Testis (tissue), 2 donors: ENCODE measurements at regions not wholly inside any gene's neighbourhood (a gene's known extent, or its start where the extent isn't known, plus 50 kb on each side); places are given as distances from the start of the nearest gene placed in this dataset.

Experiments used
- DNase-seq: peaks from one replicate; pipeline ENCODE4 v3.0.0-alpha.2; 2019
- H3K27ac ChIP-seq, 2 donors: fragments of 200-600 bp; sonication (generic); one replicate each; pipeline ENCODE4 v1.5.1; 2019
- H3K27me3 ChIP-seq: fragments of 200-600 bp; sonication (generic); one replicate; pipeline ENCODE4 v1.5.1; 2019
- H3K36me3 ChIP-seq: fragments of 200-600 bp; sonication (generic); one replicate; pipeline ENCODE4 v1.5.1; 2017; ENCODE audit warnings: low read depth; ENCODE audit errors: missing control alignments
- H3K4me1 ChIP-seq: fragments of 200-600 bp; sonication (generic); one replicate; pipeline ENCODE4 v1.5.1; 2019
- H3K4me3 ChIP-seq, 2 donors: fragments of 200-600 bp; sonication (generic); one replicate each; pipeline ENCODE4 v1.5.1; 2017 to 2019
- H3K9me3 ChIP-seq: fragments of 200-600 bp; sonication (generic); one replicate; pipeline ENCODE4 v1.5.1; 2017
- POLR2A ChIP-seq: fragments of 450-650 bp; IDR thresholded peaks from one replicate; pipeline ENCODE4 v1.6.1; 2017; ENCODE audit warnings: antibody characterized with exemption, mild to moderate bottlenecking, moderate library complexity
- WGBS, 2 donors: methylation state at CpG; one replicate each; pipeline ENCODE4 v1.1.5; 2018; 5-methylcytosine and 5-hydroxymethylcytosine counted together
- intact Hi-C: fragments of 100-400 bp; cut with DNase I; formaldehyde crosslinking; loops from one replicate; pipeline ENCODE4 v1.15.1; 2023; ENCODE audit warnings: low total_unique reads
- TF ChIP-seq, protein P1 (sequence below), 3 experiments: fragments of 450-650 bp in 2 of 3; fragments of 200-600 bp in 1 of 3; sonication (generic) in 1 of 3; IDR thresholded peaks; one replicate each; pipeline ENCODE4 v1.5.1; 2016 to 2019; ENCODE audit warnings: antibody characterized with exemption in 3 of 3, mild to moderate bottlenecking in 2 of 3, moderate library complexity in 1 of 3

- Histone ChIP-seq H3K27ac (no peak overlapping the region), H3K9me3 (no peaks in the 10 kb centered on the region), H3K27me3 (no peaks in the 10 kb centered on the region), H3K36me3 (no peaks in the 10 kb centered on the region), H3K4me3 (no peak overlapping the region), H3K4me1 (peaks cover 16% of the 10 kb centered on the region)
- intact Hi-C loops = no loop called here
- WGBS, 2 donors = 53 to 66% methylated on average over 3 of the region's 3 CpGs
- DNase-seq = no peak
- TF ChIP-seq, protein P1, sequence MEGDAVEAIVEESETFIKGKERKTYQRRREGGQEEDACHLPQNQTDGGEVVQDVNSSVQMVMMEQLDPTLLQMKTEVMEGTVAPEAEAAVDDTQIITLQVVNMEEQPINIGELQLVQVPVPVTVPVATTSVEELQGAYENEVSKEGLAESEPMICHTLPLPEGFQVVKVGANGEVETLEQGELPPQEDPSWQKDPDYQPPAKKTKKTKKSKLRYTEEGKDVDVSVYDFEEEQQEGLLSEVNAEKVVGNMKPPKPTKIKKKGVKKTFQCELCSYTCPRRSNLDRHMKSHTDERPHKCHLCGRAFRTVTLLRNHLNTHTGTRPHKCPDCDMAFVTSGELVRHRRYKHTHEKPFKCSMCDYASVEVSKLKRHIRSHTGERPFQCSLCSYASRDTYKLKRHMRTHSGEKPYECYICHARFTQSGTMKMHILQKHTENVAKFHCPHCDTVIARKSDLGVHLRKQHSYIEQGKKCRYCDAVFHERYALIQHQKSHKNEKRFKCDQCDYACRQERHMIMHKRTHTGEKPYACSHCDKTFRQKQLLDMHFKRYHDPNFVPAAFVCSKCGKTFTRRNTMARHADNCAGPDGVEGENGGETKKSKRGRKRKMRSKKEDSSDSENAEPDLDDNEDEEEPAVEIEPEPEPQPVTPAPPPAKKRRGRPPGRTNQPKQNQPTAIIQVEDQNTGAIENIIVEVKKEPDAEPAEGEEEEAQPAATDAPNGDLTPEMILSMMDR (IDR thresholded peaks at IDR 0.05) = no peak
Measured at GRCh38 chr1:195898373-195898772, 709.9 kb downstream of the KCNT2 start.

DNA sequence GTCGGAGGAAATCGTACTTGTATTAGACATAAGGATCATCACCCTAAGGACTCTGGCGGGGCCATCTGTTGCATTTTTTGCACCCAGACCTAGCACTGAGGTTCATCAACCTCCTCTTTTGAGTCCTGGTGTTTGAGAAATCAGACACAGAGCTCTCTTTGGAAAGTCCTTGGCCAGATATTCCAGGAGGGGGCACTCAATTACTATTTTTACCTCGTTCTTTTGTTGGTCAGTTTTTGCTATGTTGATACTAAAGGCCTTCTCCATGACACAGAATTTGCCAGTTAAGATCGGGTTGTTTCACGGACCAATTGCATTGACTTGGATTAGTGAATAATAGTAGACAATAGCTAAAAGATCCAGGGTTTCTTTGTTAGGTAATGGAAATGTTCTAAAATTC, 711.2 kb downstream of the KCNT2 start:
- H3K4me1 ChIP-seq = peaks cover 16% of the 10 kb centered on the region
- no peaks in the 10 kb centered on the region for H3K9me3 ChIP-seq
- H3K4me3 ChIP-seq = no peak overlapping the region
- intact Hi-C loops = no loop called here
- no peaks in the 10 kb centered on the region for H3K27me3 ChIP-seq
- TF ChIP-seq, protein P1 (IDR thresholded peaks at IDR 0.05) = no peak
- no peak for TF ChIP-seq POLR2A
- H3K27ac ChIP-seq = no peak overlapping the region
- 93 to 96% methylated on average over 6 of the region's 6 CpGs for WGBS, 2 donors
- H3K36me3 ChIP-seq = no peaks in the 10 kb centered on the region
- no peak for DNase-seq

DNA sequence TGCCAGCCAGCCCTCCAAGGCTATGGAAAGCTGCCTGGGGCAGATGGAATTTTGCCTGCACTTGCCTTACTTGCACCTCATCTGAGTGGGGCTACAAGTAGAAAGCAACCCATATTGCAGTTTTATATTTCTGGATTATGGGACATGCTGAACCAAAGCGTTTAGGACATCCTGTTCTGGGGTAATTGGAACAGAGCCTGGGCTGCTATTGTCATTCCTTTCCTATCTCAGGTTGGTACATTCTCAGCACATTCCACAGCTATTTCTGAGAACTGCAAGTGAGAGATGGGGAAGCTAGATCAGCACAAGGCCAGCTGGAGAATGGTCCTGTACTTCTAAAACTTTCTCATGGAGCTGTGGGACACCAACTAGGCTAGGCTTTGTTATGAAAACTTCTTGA, 713.8 kb downstream of the KCNT2 start:
- Histone ChIP-seq H3K4me1 (peaks cover 16% of the 10 kb centered on the region), H3K36me3 (no peaks in the 10 kb centered on the region), H3K4me3 (no peak overlapping the region), H3K27ac (peak overlapping the region; percentile 60 to 76), H3K27me3 (no peaks in the 10 kb centered on the region), H3K9me3 (no peaks in the 10 kb centered on the region)
- TF ChIP-seq, protein P1 (IDR thresholded peaks at IDR 0.05) = no peak
- no peak for TF ChIP-seq POLR2A
- 0% methylated on average over 1 of the region's 1 CpG for WGBS, 2 donors
- peak; percentile 77 for DNase-seq
- intact Hi-C loops = no loop called here

- Histone ChIP-seq H3K27ac (no peak overlapping the region), H3K9me3 (no peaks in the 10 kb centered on the region), H3K27me3 (no peaks in the 10 kb centered on the region), H3K4me1 (no peaks in the 10 kb centered on the region), H3K36me3 (no peaks in the 10 kb centered on the region), H3K4me3 (no peak overlapping the region)
- no peak for TF ChIP-seq POLR2A
- TF ChIP-seq, protein P1 (IDR thresholded peaks at IDR 0.05) = no peak
- WGBS, 2 donors = 53 to 66% methylated on average over 1 of the region's 1 CpG
- DNase-seq = no peak
- intact Hi-C loops = no loop called here
Measured at GRCh38 chr1:195886000-195886399, 722.2 kb downstream of the KCNT2 start.

DNA sequence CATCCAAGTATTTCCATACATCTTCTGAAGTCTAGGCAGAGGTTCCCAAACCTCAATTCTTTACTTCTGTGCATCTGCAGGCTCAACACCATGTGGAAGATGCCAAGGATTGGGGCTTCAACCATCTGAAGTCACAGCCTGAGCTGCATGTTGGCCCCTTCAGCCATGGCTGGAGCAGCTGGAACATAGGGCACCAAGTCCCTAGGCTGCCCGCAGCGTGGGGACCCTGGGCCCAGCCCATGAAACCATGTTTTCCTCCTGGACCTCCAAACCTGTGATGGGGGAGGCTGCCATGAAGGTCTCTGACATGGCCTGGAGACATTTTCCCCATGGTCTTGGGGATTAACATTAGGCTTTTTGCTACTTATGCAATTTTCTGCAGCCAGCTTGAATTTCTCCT, 729.8 kb downstream of the KCNT2 start:
- TF ChIP-seq POLR2A = no peak
- TF ChIP-seq, protein P1 (IDR thresholded peaks at IDR 0.05) = no peak
- Histone ChIP-seq H3K4me3 (no peak overlapping the region), H3K27ac (no peak overlapping the region), H3K9me3 (no peaks in the 10 kb centered on the region), H3K36me3 (no peaks in the 10 kb centered on the region), H3K27me3 (no peaks in the 10 kb centered on the region), H3K4me1 (no peaks in the 10 kb centered on the region)
- no peak for DNase-seq
- WGBS, 2 donors = 93 to 100% methylated on average over 2 of the region's 2 CpGs
- intact Hi-C loops = no loop called here
